GM18951 (cell line): ENCODE measurements at regions not wholly inside any gene's neighbourhood (a gene's known extent, or its start where the extent isn't known, plus 50 kb on each side); places are given as distances from the start of the nearest gene placed in this dataset.
"Not testable (repeated sequence)": the region's sequence is repeated elsewhere in the genome, so short reads cannot be mapped to it uniquely, and the experiment has no call there.

Experiments used
- POLR2A ChIP-seq: IDR thresholded peaks from 4 replicates; pipeline ENCODE4 v1.6.1; 2011; ENCODE audit warnings: mild to moderate bottlenecking; ENCODE audit not compliant: insufficient read length, insufficient read depth; ENCODE audit errors: extremely low read depth
- in situ Hi-C: fragments of 300-500 bp; cut with MboI; formaldehyde crosslinking; loops from one replicate; pipeline ENCODE4 v1.12.0; 2022; ENCODE audit warnings: low sequenced_read_pairs, mixed read lengths, inconsistent platforms; ENCODE audit not compliant: unreplicated experiment

DNA sequence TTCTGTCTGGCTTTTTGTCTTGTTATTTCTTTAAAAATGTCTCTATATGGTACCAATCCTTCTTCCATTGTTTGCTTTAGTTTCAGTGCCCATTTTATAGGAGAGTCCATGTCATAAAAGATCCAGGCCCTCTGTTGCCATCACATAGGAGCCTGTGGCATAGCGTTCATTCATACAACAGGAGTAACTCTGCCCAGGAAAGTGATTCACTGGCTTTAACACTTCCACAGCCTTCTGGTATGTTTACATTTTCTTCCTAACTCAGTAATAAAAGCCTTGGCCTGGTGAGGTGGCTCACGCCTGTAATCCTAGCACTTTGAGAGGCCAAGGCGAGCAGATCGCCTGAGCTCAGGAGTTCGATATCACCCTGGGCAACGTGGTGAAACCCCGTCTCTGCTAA is 519.3 kb upstream of the PTGER4 start:
- TF ChIP-seq POLR2A: no peak
- in situ Hi-C loops: no loop called here

DNA sequence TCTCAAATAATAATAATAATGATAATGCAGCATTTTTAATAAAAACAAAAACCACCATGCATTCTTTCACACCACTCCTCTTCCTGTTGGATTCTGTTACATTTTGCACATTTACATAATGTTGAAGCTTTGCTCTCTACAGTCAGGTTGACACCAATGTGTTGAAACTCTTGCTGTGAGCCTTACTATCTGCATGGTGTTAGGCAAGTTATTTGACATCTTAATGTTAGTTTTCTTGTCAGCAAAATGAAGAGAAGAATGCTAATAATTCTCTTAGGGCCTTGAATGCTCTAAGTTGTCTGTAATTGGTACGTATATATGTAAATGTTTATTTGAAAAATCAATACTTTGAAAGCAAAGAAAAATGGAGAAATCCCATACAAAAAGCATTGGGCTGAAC is 525.5 kb upstream of the PTGER4 start:
- no peak for TF ChIP-seq POLR2A
- in situ Hi-C loops: no loop called here

DNA sequence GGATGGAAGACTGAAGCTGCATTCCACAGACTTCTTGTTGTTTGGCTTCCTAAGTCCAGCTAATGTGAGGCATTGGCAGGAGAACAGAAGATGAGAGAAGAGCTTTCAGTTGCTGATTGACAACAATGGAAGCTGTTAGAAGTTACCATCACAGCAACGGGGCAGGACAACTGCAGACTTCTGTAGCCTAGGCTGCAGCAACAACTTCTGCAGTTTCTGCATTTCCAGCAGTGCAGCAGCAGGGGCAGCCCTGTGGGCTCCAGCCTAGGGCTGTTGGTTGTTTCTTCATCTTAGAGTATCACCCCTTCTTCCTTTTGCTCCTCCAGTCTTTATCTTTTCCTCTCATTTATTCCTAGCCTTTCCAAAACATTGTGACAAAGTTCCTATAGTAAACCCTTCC is 528.8 kb upstream of the PTGER4 start:
- no peak for TF ChIP-seq POLR2A
- in situ Hi-C loops: no loop called here

DNA sequence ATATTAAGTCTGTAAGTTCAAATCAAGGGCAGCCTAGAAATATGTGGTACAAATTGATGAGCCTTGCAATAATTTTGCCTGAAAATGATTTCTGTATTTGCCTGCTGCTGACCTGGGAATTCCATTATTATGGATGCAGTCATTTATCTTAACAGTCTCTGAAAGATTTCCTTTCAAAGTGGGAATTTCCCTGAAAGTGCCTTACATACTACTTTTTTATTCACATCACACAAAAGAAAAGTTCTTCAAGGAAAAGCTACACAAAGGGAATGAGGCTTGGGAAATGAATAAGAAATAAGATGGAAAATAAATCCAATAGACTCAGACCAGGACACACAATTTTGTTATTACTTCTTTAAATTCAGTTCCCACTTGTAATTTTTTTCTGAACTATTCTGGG is 537.8 kb upstream of the PTGER4 start:
- in situ Hi-C loops: no loop called here
- TF ChIP-seq POLR2A: no peak

DNA sequence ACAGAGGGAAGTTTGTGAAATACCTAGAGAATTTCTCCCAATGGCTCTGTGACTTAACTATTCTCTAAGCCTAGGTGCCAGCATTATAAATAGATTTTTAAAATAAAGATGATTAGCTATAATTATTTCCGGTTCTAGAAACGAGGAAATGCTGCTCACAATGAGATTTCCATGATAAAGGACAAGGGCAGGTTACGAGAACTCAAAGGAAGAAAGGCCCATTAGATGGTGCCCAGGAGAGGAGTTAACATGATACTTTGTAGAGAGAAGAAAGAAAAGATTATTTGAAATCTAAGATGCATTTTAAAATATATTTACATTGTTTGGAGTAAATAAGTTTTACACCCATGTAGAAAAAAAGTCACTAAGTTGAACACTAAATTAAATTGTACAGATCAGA is 538.3 kb upstream of the PTGER4 start:
- TF ChIP-seq POLR2A: no peak

DNA sequence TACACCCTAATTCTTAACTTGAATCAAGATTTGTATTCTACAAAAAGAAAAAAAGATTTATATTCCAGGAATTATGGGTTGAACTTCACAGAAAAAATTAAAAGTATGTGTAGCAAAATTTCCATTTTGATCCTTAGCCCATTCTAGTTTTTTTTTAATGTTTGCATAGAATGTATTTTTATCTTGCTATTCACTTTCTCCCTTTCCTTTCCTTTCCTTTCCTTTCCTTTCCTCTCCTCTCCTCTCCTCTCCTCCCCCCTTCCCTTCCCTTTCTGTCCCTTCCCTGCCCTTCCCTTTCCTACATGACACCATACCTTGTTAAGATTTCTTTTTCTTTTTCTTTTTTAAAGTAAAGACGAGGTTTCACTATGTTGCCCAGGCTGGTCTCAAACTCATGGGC is 542.5 kb upstream of the PTGER4 start:
- TF ChIP-seq POLR2A: no peak
- in situ Hi-C loops: no loop called here

More for the DNA sequence above, 538.3 kb upstream of the PTGER4 start:
- in situ Hi-C loops: no loop called here

DNA sequence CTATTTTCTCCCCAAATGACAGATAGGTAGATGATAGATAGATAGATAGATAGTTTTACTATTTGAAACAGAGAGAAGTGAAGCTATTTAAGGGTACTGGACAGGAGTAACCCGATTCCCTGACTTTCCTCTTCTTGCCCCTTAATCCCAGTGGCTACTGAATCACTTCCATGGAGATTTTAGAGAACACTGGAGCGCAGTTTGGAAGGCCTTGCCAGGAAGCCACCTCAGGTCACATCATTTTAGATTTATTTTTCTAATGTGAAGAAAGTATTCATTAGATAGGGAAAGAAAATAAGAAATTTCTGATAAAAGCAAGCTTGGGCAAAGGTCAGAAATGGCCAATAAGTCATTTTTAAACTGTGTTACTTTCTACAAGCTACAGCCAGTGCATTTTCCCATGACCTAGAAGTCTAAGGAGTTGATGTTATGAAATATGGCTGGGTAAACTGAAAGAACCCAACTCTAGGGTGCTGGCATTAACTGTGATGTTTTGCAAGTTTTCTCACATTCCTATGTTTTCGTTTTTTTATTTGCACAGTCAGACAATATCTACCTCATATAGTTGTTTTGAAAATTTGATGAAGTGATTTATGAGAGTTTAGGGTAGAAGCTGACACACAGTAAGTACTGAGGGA is 544.7 kb upstream of the PTGER4 start:
- no peak for TF ChIP-seq POLR2A
- in situ Hi-C loops: no loop called here

DNA sequence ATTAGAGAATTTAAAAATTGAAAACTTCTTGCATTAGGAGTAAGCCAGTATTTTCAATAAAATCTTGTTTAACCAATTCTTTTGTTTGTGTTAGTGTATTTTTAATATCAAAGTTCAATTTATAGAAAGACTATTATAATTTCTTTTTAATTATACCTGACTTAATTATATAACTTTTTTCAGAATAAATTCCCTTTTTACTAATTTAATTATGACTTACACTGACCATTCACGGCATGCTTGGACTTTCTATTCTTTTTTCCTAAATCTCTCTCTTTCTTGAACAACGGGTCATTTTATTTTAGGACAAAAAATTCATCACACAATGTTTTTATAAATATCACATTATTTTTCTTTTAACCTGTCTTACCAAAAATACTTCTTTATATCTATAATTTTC is 555.3 kb upstream of the PTGER4 start:
- no peak for TF ChIP-seq POLR2A
- in situ Hi-C loops: no loop called here

DNA sequence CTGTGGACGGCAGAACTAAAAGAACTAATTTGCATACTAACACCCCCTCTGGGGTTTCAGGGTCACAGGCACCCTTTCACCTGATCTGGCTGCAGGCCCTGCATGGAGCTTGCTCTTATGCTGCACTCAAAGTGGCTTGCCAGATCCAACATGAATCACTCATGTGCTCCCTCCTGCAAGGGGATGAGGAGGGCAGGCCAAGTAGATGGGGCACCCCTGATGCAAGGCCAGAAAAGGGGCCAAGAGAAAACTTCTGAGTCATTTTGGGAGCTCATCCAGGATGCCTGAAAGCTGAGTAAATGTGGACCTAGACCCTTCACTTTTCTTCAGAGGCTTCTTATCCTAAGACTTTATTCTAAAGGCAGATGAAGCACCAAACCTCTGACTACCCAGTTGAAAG is 558.5 kb upstream of the PTGER4 start:
- in situ Hi-C loops: no loop called here

DNA sequence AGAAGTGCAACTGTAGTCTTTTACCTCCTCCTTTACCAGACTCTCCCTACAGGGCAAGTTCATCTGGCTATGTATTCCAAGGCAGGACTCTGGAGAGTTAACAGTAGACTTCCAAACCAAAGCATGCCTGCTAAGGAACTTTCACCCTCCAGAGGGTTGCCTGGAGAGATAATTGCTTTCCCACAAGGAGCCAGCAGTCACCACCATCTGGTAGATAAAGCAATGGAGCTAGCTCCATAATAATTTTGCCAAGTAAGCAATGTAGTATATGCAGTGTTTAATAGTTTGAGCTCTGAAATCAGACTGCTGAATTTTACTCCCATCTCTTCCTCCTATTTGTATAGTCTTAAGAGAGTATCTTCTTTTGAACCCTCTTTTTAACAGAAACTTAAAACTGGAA is 566.8 kb upstream of the PTGER4 start:
- in situ Hi-C loops: no loop called here
- no peak for TF ChIP-seq POLR2A

More for the DNA sequence above, 558.5 kb upstream of the PTGER4 start:
- TF ChIP-seq POLR2A: no peak

DNA sequence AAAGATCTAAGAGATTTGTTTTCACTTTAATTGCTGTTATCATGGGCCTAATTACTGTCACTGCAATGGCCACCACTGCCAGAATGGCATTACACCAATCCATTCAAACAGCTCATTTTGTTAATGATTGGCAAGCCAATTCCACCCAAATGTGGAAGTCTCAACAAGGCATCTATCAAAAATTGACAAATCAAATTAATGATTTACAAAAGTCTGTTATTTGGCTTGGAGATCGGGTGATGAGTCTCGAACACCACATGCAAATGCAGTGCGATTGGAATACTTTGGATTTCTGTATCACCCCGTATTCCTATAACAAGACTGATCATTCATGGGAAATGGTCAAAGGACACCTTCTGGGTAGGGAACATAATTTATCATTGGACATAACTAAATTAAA is 568.7 kb upstream of the PTGER4 start:
- in situ Hi-C loops: not testable (repeated sequence)

DNA sequence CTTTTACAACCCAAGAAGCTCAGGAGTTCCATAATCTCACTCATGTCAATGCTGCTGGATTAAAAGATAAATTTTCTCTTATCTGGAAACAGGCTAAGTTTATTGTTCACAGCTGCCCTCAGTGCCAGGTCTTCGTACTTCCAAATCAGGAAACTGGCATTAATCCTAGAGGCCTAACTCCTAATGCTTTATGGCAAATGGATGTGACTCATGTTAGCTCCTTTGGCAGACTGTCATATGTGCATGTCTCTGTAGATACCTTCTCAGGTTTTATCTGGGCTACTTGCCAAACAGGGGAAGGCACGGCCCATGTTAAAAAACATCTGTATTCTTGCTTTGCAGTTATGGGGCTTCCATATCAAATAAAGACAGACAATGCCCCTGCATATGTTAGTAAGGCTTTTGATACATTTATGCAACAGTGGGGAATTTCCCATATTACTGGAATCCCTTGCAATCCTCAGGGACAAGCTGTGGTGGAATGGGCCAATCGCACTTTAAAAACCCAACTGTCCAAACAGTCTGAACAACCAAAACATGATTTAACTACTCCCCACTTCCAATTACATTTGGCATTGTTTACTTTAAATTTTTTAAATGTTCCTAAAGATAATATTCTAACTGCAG is 570.8 kb upstream of the PTGER4 start:
- in situ Hi-C loops: not testable (repeated sequence)

DNA sequence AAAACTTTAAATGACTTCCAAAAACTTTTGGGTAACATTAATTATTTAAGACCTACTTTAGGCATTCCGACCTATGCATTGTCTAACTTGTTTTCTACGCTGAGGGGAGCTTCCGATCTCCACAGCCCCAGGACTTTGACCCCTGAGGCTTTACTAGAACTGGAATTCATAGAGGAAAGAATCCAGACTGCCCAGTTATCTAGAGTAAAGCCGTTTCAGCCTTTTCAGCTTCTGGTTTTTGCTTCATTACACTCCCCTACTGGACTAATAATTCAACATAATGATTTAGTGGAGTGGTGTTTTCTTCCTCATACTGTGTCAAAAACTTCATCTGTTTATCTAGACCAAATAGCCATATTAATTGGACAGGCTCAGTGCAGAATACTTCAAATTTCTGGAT is 571.9 kb upstream of the PTGER4 start:
- in situ Hi-C loops: not testable (repeated sequence)

DNA sequence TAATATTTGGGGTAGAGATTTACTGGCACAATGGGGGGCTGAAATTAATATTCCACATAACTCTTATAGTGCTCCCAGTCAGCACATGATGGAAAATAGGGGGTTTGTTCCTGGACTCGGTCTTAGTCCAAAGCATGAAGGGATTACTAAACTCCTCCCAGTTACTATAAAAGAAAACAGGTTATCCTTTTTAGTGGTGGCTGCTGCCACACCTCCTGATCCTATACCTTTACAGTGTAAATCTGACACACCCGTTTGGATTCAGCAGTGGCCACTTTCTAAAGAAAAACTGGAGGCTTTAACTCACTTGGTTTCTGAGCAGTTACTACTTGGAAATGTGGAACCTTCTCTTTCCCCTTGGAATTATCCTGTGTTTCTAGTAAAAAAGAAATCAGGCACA is 572.9 kb upstream of the PTGER4 start:
- TF ChIP-seq POLR2A: no peak
- in situ Hi-C loops: no loop called here

DNA sequence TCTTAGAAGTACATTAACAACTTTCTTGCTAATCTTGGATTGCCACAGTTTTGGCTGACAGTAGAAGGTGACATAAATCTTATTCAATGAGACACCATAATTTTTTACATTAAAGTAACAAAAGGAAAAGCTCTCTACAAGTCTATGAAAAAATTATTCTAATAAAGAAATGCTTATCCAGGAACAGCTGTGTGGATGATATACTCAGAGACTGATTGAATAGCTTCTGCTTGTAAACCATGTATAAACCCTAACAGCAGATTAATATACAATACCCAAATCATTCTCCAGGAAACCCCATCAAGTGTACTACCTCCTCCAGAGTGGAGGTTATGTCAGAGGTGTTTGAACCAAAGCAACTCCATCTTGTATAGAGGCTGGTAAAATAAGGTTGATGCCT is 581.4 kb upstream of the PTGER4 start:
- no peak for TF ChIP-seq POLR2A

More for the DNA sequence above, 581.4 kb upstream of the PTGER4 start:
- in situ Hi-C loops: no loop called here
